MM.1S (cell line): ENCODE measurements at regions not wholly inside any gene's neighbourhood (a gene's known extent, or its start where the extent isn't known, plus 50 kb on each side); places are given as distances from the start of the nearest gene placed in this dataset.

Experiments
- DNase-seq: peaks from one replicate; pipeline ENCODE4 v3.0.0-alpha.2; 2015
- H2AFZ ChIP-seq: fragments of 300-600 bp; sonication (generic); 2 replicates; pipeline ENCODE4 v1.6.0; 2016; ENCODE audit warnings: antibody characterized with exemption, low read length
- H3F3A ChIP-seq: fragments of 300-600 bp; sonication (generic); 2 replicates; pipeline ENCODE4 v1.6.1; 2016; ENCODE audit warnings: mild to moderate bottlenecking, antibody characterized with exemption, low read length, moderate library complexity, mixed read lengths; ENCODE audit not compliant: insufficient read depth
- H3K27ac ChIP-seq: fragments of 300-600 bp; sonication (generic); 2 replicates; pipeline ENCODE4 v1.5.1; 2016; ENCODE audit warnings: mild to moderate bottlenecking, low read length
- H3K27me3 ChIP-seq: fragments of 300-600 bp; sonication (generic); replicated peaks from 2 replicates; pipeline ENCODE4 v1.6.0; 2016; ENCODE audit warnings: low read length; ENCODE audit not compliant: insufficient read depth
- H3K36me3 ChIP-seq: fragments of 300-600 bp; sonication (generic); replicated peaks from 2 replicates; pipeline ENCODE4 v1.6.1; 2016; ENCODE audit warnings: mild to moderate bottlenecking, low read length, mixed read lengths; ENCODE audit not compliant: insufficient read depth
- H3K4me1 ChIP-seq: fragments of 300-600 bp; sonication (generic); 2 replicates; pipeline ENCODE4 v1.6.1; 2016; ENCODE audit warnings: low read length, mixed read lengths
- H3K4me2 ChIP-seq: fragments of 300-600 bp; sonication (generic); 2 replicates; pipeline ENCODE4 v1.6.0; 2016; ENCODE audit warnings: low read depth, low read length
- H3K4me3 ChIP-seq: fragments of 300-600 bp; sonication (generic); 2 replicates; pipeline ENCODE4 v1.5.1; 2016; ENCODE audit warnings: low read length, mixed read lengths
- H3K79me2 ChIP-seq: fragments of 300-600 bp; sonication (generic); 2 replicates; pipeline ENCODE4 v1.6.1; 2016; ENCODE audit warnings: mixed run types, low read length, mixed read lengths
- H3K9ac ChIP-seq: fragments of 300-600 bp; sonication (generic); 2 replicates; pipeline ENCODE4 v1.6.1; 2016; ENCODE audit warnings: low read length, mixed read lengths
- H3K9me2 ChIP-seq: fragments of 300-600 bp; sonication (generic); replicated peaks from 2 replicates; pipeline ENCODE4 v1.6.1; 2016; ENCODE audit warnings: mild to moderate bottlenecking, low read length, mixed read lengths; ENCODE audit not compliant: insufficient read depth
- H3K9me3 ChIP-seq: fragments of 300-600 bp; sonication (generic); replicated peaks from 2 replicates; pipeline ENCODE4 v1.6.1; 2016; ENCODE audit warnings: mild to moderate bottlenecking, low read length, mixed read lengths; ENCODE audit not compliant: insufficient read depth
- H4K20me1 ChIP-seq: fragments of 300-600 bp; sonication (generic); 2 replicates; pipeline ENCODE4 v1.6.1; 2016; ENCODE audit warnings: mild to moderate bottlenecking, low read length, moderate library complexity, mixed read lengths; ENCODE audit not compliant: insufficient read depth
- CTCF ChIP-seq: fragments of 300-600 bp; sonication (generic); IDR thresholded peaks from 2 replicates; pipeline ENCODE4 v1.5.1; 2016; ENCODE audit warnings: antibody characterized with exemption, low read length, mixed read lengths
- EZH2 ChIP-seq: fragments of 300-600 bp; sonication (generic); optimal IDR thresholded peaks from 2 replicates; pipeline ENCODE3; 2017; ENCODE audit warnings: low read depth, mild to moderate bottlenecking, antibody characterized with exemption, low read length, mixed read lengths
- EZH2phosphoT487 ChIP-seq: fragments of 300-600 bp; sonication (generic); IDR thresholded peaks from 2 replicates; pipeline ENCODE4 v1.6.1; 2018; ENCODE audit warnings: antibody characterized with exemption, low read length

GRCh38 chr20:55009066-55009465 lies 533.7 kb downstream of the DOK5 start:
- no peak for DNase-seq
- H3K4me3 ChIP-seq: no peak overlapping the region
- no peaks in the 10 kb centered on the region for H3K36me3 ChIP-seq
- H3F3A ChIP-seq: no peaks in the 10 kb centered on the region
- no peaks in the 10 kb centered on the region for H3K79me2 ChIP-seq
- no peaks in the 10 kb centered on the region for H3K9me3 ChIP-seq
- H3K4me2 ChIP-seq: no peak overlapping the region
- no peak overlapping the region for H2AFZ ChIP-seq
- no peaks in the 10 kb centered on the region for H3K9me2 ChIP-seq
- H4K20me1 ChIP-seq: no peaks in the 10 kb centered on the region
- no peaks in the 10 kb centered on the region for H3K4me1 ChIP-seq
- no peak overlapping the region for H3K9ac ChIP-seq
- no peak overlapping the region for H3K27ac ChIP-seq
- no peak for TF ChIP-seq EZH2
- no peak for TF ChIP-seq CTCF
- TF ChIP-seq EZH2phosphoT487: no peak
- no peaks in the 10 kb centered on the region for H3K27me3 ChIP-seq

DNA sequence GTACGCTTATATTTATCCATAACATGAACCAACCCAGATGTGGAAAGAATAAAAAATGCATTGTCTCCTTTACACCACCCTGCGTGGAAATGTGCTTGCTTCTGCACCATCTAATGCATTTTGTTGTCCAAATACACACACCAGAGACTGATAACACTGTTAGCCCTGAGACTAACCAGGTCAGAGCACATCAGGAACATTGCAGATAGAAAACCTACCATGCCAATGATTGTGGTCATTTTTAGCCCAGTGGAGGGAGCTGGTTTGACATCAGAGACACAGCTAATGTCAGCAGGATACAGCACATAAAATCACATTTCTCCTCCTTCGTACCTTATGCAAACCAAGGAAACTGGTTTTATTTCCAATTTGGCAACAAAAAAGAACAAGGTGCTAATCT lies 528.7 kb downstream of the DOK5 start:
- Histone ChIP-seq H3K9me2 (no peaks in the 10 kb centered on the region), H2AFZ (no peak overlapping the region), H3K4me3 (no peak overlapping the region), H3K9me3 (no peaks in the 10 kb centered on the region), H3K27ac (no peak overlapping the region), H3F3A (no peaks in the 10 kb centered on the region), H3K79me2 (no peaks in the 10 kb centered on the region), H3K36me3 (no peaks in the 10 kb centered on the region), H3K4me2 (no peak overlapping the region), H3K27me3 (no peaks in the 10 kb centered on the region), H4K20me1 (no peaks in the 10 kb centered on the region), H3K4me1 (no peaks in the 10 kb centered on the region), H3K9ac (no peak overlapping the region)
- no peak for DNase-seq
- TF ChIP-seq EZH2phosphoT487 (no peak), CTCF (no peak)

DNA sequence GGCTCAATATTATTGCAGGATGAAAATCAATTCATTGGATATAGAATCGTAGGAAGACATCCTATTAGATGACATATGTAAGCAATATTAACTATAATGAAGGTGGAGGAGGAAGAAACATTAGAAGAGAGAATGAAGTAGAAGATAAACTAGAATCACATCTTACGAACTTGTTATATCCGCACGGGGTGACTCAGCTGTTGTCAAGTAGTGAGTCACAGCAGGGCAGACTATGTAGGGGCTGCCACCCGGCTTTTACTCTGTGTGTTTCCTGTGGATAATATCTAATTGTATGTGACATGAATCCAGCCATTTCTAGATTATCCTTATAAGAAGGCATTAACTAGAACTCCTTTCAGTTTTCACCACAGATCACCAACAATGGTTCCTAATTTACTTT lies 520.2 kb downstream of the DOK5 start:
- Histone ChIP-seq H3K4me2 (no peak overlapping the region), H3K79me2 (no peaks in the 10 kb centered on the region), H3K27me3 (no peaks in the 10 kb centered on the region), H2AFZ (no peak overlapping the region), H3K36me3 (no peaks in the 10 kb centered on the region), H3F3A (no peaks in the 10 kb centered on the region), H3K9ac (no peak overlapping the region), H3K9me2 (no peaks in the 10 kb centered on the region), H3K9me3 (no peaks in the 10 kb centered on the region), H3K4me1 (no peaks in the 10 kb centered on the region), H3K27ac (no peak overlapping the region), H3K4me3 (no peak overlapping the region), H4K20me1 (no peaks in the 10 kb centered on the region)
- TF ChIP-seq EZH2phosphoT487 (no peak), CTCF (no peak), EZH2 (no peak)
- DNase-seq: no peak

DNA sequence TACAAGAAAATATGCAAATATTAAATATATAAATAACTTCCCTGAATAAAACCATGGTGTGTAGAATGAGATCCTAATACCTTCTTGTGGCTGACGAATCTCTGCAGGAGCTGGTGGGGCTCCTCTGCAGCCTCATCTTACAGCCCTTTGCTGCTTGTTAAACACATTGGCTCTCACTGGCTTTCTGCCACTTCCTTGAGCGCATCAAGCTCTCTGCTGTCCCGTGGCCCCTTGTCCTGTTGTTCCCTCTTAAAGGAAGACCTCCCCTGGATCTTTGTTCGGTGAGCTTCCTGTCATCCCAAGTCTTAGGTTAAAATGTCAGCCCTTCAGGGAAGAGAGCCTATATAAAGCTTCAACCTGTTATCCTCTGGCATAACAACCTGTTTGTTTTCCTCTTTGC lies 519.6 kb downstream of the DOK5 start:
- Histone ChIP-seq H3K4me2 (no peak overlapping the region), H3K9me3 (no peaks in the 10 kb centered on the region), H3K79me2 (no peaks in the 10 kb centered on the region), H2AFZ (no peak overlapping the region), H3K27me3 (no peaks in the 10 kb centered on the region), H3F3A (no peaks in the 10 kb centered on the region), H3K27ac (no peak overlapping the region), H3K9ac (no peak overlapping the region), H3K4me3 (no peak overlapping the region), H3K36me3 (no peaks in the 10 kb centered on the region), H3K9me2 (no peaks in the 10 kb centered on the region), H3K4me1 (no peaks in the 10 kb centered on the region), H4K20me1 (no peaks in the 10 kb centered on the region)
- TF ChIP-seq EZH2phosphoT487: no peak
- TF ChIP-seq EZH2: no peak
- TF ChIP-seq CTCF: no peak
- DNase-seq: no peak
